PC-9 (cell line): ENCODE measurements at regions not wholly inside any gene's neighbourhood (a gene's known extent, or its start where the extent isn't known, plus 50 kb on each side); places are given as distances from the start of the nearest gene placed in this dataset.

Experiments
- BruUV-seq: library from RNA; stranded (reverse); fragments of 400-500 nt; replicated peaks from 2 replicates; lab custom pipeline; 2021; lab: Mats Ljungman, UMichigan
- CTCF ChIA-PET: fragments of 300-600 bp; sonication (Branson Sonifier 250); formaldehyde crosslinking; loops from one replicate; lab custom pipeline; 2022; ENCODE audit warnings: antibody characterized with exemption; lab: Charles Lee
- POLR2A ChIA-PET: fragments of 300-600 bp; sonication (Branson Sonifier 250); formaldehyde crosslinking; loops from one replicate; lab custom pipeline; 2022; ENCODE audit warnings: antibody characterized with exemption; ENCODE audit not compliant: unreplicated experiment; lab: Charles Lee
- DNase-seq, 2 experiments: peaks; one replicate each; pipeline versions ENCODE4 v3.0.0 to v3.0.0-alpha.2; 2015 to 2022; ENCODE audit warnings: mixed read lengths in 1 of 2
- H2AFZ ChIP-seq: fragments of 200-600 bp; sonication (generic); 2 replicates; pipeline ENCODE4 v1.8.1; 2017; ENCODE audit warnings: antibody characterized with exemption
- H3F3A ChIP-seq: fragments of 200-600 bp; sonication (generic); 2 replicates; pipeline ENCODE4 v1.8.1; 2017; ENCODE audit warnings: antibody characterized with exemption, mild to moderate bottlenecking, low read depth; ENCODE audit not compliant: insufficient read depth
- H3K27ac ChIP-seq: fragments of 200-600 bp; sonication (generic); 2 replicates; pipeline ENCODE4 v1.6.1; 2016; ENCODE audit warnings: mixed run types
- H3K27me3 ChIP-seq: fragments of 200-600 bp; sonication (generic); 2 replicates; pipeline ENCODE4 v1.6.1; 2016; ENCODE audit warnings: low read depth, mixed run types; ENCODE audit not compliant: insufficient read depth
- H3K36me3 ChIP-seq: fragments of 200-600 bp; sonication (generic); 2 replicates; pipeline ENCODE4 v1.6.1; 2016; ENCODE audit warnings: low read depth, mixed run types
- H3K4me1 ChIP-seq: fragments of 200-600 bp; sonication (generic); replicated peaks from 2 replicates; pipeline ENCODE4 v1.6.1; 2016; ENCODE audit warnings: mixed run types; ENCODE audit not compliant: insufficient read depth
- H3K4me2 ChIP-seq: fragments of 200-600 bp; sonication (generic); 2 replicates; pipeline ENCODE4 v1.6.1; 2017; ENCODE audit warnings: mixed run types
- H3K4me3 ChIP-seq: fragments of 200-600 bp; sonication (generic); 2 replicates; pipeline ENCODE4 v1.6.1; 2016; ENCODE audit warnings: mixed run types
- H3K79me2 ChIP-seq: fragments of 200-600 bp; sonication (generic); 2 replicates; pipeline ENCODE4 v1.6.1; 2017; ENCODE audit warnings: low read depth, mixed run types
- H3K9me2 ChIP-seq: fragments of 200-600 bp; sonication (generic); 2 replicates; pipeline ENCODE4 v1.8.1; 2017; ENCODE audit warnings: mild to moderate bottlenecking; ENCODE audit not compliant: insufficient read depth
- H3K9me3 ChIP-seq: fragments of 200-600 bp; sonication (generic); 2 replicates; pipeline ENCODE4 v1.8.1; 2016; ENCODE audit warnings: low read depth; ENCODE audit not compliant: insufficient read depth
- H4K20me1 ChIP-seq: fragments of 200-600 bp; sonication (generic); 2 replicates; pipeline ENCODE4 v1.8.1; 2017; ENCODE audit not compliant: insufficient read depth
- EZH2 ChIP-seq: fragments of 200-600 bp; sonication (generic); IDR thresholded peaks from 2 replicates; pipeline ENCODE4 v1.8.0; 2017; ENCODE audit warnings: antibody characterized with exemption, low read depth
- intact Hi-C: fragments of 100-400 bp; cut with micrococcal nuclease; formaldehyde crosslinking; loops from one replicate; pipeline ENCODE4 v1.10.0; 2022; ENCODE audit not compliant: unreplicated experiment
- TF ChIP-seq, protein P1 (sequence below): fragments of 200-600 bp; sonication (generic); conservative IDR thresholded peaks from 2 replicates; pipeline ENCODE4 v1.6.1; 2017; ENCODE audit warnings: mixed run types, antibody characterized with exemption, mild to moderate bottlenecking, moderate library complexity

DNA sequence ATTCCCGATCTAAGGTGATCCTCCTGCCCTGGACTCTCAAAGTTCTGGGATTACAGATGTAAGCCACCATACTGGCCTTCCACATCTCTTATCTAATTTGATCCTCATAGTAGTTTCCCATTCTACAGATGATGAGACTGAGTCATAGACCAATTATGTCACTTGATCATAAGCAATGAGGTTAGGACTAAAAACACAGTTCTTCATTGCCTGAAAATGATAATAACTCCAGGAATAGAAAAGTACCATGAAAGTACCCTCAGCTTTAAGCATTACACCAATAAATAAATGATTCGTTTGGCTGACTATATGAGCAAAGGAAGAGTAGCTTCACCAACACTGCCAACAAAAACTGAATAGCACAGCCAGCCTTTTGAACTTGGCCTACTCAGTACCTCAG is 389.5 kb downstream of the ACTL7B start:
- H3K36me3 ChIP-seq = no peaks in the 10 kb centered on the region
- no peak overlapping the region for H2AFZ ChIP-seq
- no peaks in the 10 kb centered on the region for H3K27me3 ChIP-seq
- no peaks in the 10 kb centered on the region for H3K79me2 ChIP-seq
- H4K20me1 ChIP-seq = no peaks in the 10 kb centered on the region
- BruUV-seq = no TSS peak
- POLR2A ChIA-PET = no interaction called here
- no peak for DNase-seq
- H3F3A ChIP-seq = no peaks in the 10 kb centered on the region
- CTCF ChIA-PET = no interaction called here
- no peak for TF ChIP-seq EZH2
- TF ChIP-seq, protein P1, sequence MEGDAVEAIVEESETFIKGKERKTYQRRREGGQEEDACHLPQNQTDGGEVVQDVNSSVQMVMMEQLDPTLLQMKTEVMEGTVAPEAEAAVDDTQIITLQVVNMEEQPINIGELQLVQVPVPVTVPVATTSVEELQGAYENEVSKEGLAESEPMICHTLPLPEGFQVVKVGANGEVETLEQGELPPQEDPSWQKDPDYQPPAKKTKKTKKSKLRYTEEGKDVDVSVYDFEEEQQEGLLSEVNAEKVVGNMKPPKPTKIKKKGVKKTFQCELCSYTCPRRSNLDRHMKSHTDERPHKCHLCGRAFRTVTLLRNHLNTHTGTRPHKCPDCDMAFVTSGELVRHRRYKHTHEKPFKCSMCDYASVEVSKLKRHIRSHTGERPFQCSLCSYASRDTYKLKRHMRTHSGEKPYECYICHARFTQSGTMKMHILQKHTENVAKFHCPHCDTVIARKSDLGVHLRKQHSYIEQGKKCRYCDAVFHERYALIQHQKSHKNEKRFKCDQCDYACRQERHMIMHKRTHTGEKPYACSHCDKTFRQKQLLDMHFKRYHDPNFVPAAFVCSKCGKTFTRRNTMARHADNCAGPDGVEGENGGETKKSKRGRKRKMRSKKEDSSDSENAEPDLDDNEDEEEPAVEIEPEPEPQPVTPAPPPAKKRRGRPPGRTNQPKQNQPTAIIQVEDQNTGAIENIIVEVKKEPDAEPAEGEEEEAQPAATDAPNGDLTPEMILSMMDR = no peak
- H3K4me3 ChIP-seq = no peak overlapping the region
- no peaks in the 10 kb centered on the region for H3K9me2 ChIP-seq
- intact Hi-C loops = no loop called here
- H3K9me3 ChIP-seq = no peaks in the 10 kb centered on the region; the same call in 1 of the 2 replicates
- H3K4me1 ChIP-seq = peaks cover 12% of the 10 kb centered on the region
- no peak overlapping the region for H3K27ac ChIP-seq
- no peak overlapping the region for H3K4me2 ChIP-seq

DNA sequence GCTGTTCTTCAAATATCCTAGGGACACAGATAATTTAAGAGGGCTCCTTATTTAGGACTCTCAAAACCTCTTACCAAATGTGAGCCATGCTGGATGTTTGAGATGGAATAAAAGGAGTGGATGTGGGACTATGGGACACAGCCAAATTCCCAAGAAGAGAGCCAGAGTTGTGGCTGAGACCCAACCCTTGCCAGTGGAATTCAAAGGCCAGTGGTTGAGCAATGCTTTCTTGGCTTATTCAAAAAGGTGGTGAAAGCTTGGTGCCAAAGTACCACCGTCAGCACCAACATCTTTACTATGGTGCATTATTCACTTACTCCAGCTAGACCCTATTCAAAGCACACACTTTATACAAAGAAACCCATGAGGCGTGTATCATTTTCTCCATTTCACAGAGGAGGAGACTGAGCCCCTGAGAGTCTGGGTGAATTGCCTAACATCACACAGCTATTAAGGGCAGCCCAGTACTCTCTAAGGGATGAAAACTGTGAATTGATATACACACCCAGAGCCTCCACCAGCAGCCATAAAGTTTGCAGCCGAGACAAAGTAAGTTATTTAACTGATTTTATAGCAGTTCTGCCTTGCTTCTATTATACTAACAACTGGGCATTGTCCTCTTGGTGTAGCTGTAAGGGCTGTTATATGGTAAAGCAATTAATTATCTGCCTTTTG is 391.7 kb downstream of the ACTL7B start:
- Histone ChIP-seq H3K9me2 (no peaks in the 10 kb centered on the region), H3K36me3 (no peaks in the 10 kb centered on the region), H3F3A (no peaks in the 10 kb centered on the region), H2AFZ (no peak overlapping the region), H3K4me1 (peaks cover under 1% of the 10 kb centered on the region; the same call in 1 of the 2 replicates), H3K9me3 (no peaks in the 10 kb centered on the region; the same call in 1 of the 2 replicates), H3K4me3 (no peak overlapping the region), H3K4me2 (no peak overlapping the region), H3K27ac (no peak overlapping the region), H3K27me3 (no peaks in the 10 kb centered on the region), H3K79me2 (no peaks in the 10 kb centered on the region), H4K20me1 (no peaks in the 10 kb centered on the region)
- TF ChIP-seq, protein P1 = no peak
- no peak for TF ChIP-seq EZH2
- no TSS peak for BruUV-seq
- no peak for DNase-seq
- POLR2A ChIA-PET = no interaction called here
- intact Hi-C loops = no loop called here
- CTCF ChIA-PET = no interaction called here

DNA sequence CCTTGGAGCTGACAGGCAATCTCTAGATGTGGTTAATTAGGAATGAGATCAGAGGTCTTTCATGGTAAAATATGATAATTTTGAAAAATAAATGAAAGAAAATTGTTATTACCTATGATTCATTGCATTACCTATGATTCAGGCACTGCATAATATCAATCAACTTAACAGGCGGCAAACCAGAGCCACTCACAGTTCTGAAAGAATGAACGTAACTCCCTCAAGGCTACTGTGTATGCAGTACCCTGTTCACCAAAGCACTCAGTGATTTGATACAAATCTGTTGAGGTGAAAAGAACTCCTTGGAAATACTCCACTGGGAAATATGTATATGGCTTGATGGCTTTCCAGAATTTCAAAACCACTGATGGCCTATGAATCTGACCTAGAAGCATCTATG is 398.9 kb downstream of the ACTL7B start:
- no peaks in the 10 kb centered on the region for H3F3A ChIP-seq
- no peaks in the 10 kb centered on the region for H4K20me1 ChIP-seq
- no peaks in the 10 kb centered on the region for H3K9me3 ChIP-seq
- H3K27me3 ChIP-seq = no peaks in the 10 kb centered on the region
- H3K79me2 ChIP-seq = no peaks in the 10 kb centered on the region
- no peak overlapping the region for H3K4me3 ChIP-seq
- no peaks in the 10 kb centered on the region; the same call in 1 of the 2 replicates for H3K9me2 ChIP-seq
- H3K27ac ChIP-seq = no peak overlapping the region
- intact Hi-C loops = no loop called here
- CTCF ChIA-PET = no interaction called here
- no peaks in the 10 kb centered on the region for H3K4me1 ChIP-seq
- no peak for DNase-seq
- H3K4me2 ChIP-seq = no peak overlapping the region
- POLR2A ChIA-PET = no interaction called here
- no peaks in the 10 kb centered on the region for H3K36me3 ChIP-seq
- TF ChIP-seq, protein P1 = no peak
- TF ChIP-seq EZH2 = no peak
- no TSS peak for BruUV-seq
- H2AFZ ChIP-seq = no peak overlapping the region
